CD8-positive, alpha-beta memory T cell (primary cell): ENCODE measurements at regions not wholly inside any gene's neighbourhood (a gene's known extent, or its start where the extent isn't known, plus 50 kb on each side); places are given as distances from the start of the nearest gene placed in this dataset.

Source experiments
- CTCF ChIA-PET: fragments of 350-600 bp; sonication (Branson Sonifier 250); formaldehyde crosslinking; loops from one replicate; lab custom pipeline; 2021; ENCODE audit warnings: antibody characterized with exemption; lab: Charles Lee
- POLR2A ChIA-PET: fragments of 350-600 bp; sonication (Branson Sonifier 250); formaldehyde crosslinking; loops from one replicate; lab custom pipeline; 2021; ENCODE audit warnings: antibody characterized with exemption; lab: Charles Lee
- DNase-seq, 5 donors: peaks; one replicate each; pipeline versions ENCODE4 v3.0.0 to v3.0.0-alpha.2; 2020 to 2022; ENCODE audit warnings: mixed read lengths in 1 of 5
- H3K27ac ChIP-seq: one replicate; pipeline ENCODE4 v1.7.0; 2013; ENCODE audit warnings: low read depth, mild to moderate bottlenecking, low read length, moderate library complexity
- H3K27me3 ChIP-seq: 2 replicates; pipeline ENCODE4 v1.7.0; 2013; ENCODE audit warnings: low read length, mild to moderate bottlenecking; ENCODE audit not compliant: insufficient read depth, poor library complexity, severe bottlenecking
- H3K36me3 ChIP-seq: 2 replicates; pipeline ENCODE4 v1.7.0; 2013; ENCODE audit warnings: mild to moderate bottlenecking, low read length, moderate library complexity; ENCODE audit not compliant: insufficient read depth
- H3K4me1 ChIP-seq: 2 replicates; pipeline ENCODE4 v1.7.0; 2013; ENCODE audit warnings: mild to moderate bottlenecking, low read length, moderate library complexity; ENCODE audit not compliant: insufficient read depth
- H3K4me3 ChIP-seq: 2 replicates; pipeline ENCODE4 v1.7.0; 2013; ENCODE audit warnings: mild to moderate bottlenecking, low read length
- H3K9me3 ChIP-seq: 2 replicates; pipeline ENCODE4 v1.7.0; 2013; ENCODE audit warnings: mild to moderate bottlenecking, low read length
- H3K27ac Mint-ChIP-seq, 8 donors: one replicate each; pipeline ENCODE4 v1.8.0; 2020 to 2021; ENCODE audit warnings: mixed read lengths in 8 of 8, mild to moderate bottlenecking in 6 of 8, inconsistent platforms in 3 of 8, moderate library complexity in 3 of 8
- H3K27me3 Mint-ChIP-seq, 2 donors: one replicate each; pipeline ENCODE4 v1.8.0; 2020 to 2021; ENCODE audit warnings: mixed read lengths in 2 of 2, mild to moderate bottlenecking in 1 of 2, moderate library complexity in 1 of 2
- H3K36me3 Mint-ChIP-seq, 3 donors: one replicate each; pipeline ENCODE4 v1.8.0; 2020 to 2021; ENCODE audit warnings: mixed read lengths in 3 of 3, inconsistent platforms in 1 of 3, mild to moderate bottlenecking in 1 of 3
- H3K4me1 Mint-ChIP-seq, 3 donors: one replicate each; pipeline ENCODE4 v1.8.0; 2020 to 2021; ENCODE audit warnings: mixed read lengths in 3 of 3, inconsistent platforms in 1 of 3, mild to moderate bottlenecking in 1 of 3
- H3K4me3 Mint-ChIP-seq, 7 donors: one replicate each; pipeline ENCODE4 v1.8.0; 2020 to 2021; ENCODE audit warnings: mixed read lengths in 7 of 7, mild to moderate bottlenecking in 6 of 7, moderate library complexity in 4 of 7, inconsistent platforms in 2 of 7
- H3K9me3 Mint-ChIP-seq, 5 donors: one replicate each; pipeline ENCODE4 v1.8.0; 2020 to 2022; ENCODE audit warnings: mixed read lengths in 5 of 5, mild to moderate bottlenecking in 3 of 5, moderate library complexity in 2 of 5, inconsistent platforms in 1 of 5

DNA sequence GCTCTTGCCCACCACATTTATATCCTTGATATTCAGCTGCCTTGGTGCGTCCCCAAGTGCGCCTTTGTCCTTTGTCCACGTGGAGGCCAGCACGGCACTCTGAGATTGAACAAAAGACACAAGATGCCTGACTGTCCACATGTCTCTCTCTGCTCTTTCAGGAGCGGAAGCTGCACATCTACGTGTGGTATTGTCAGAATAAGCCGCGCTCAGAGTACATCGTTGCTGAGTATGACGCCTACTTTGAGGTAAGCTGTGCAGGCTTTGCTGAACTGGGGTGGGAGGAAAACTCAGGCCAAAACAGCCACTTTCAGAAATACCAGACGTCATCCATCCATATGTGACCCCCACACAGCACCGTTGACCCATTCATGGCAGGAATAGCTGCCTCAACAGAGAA lies 72.0 kb upstream of the UMPS start:
- Histone ChIP-seq H3K27me3 (no peaks in the 10 kb centered on the region), H3K4me1 (no peaks in the 10 kb centered on the region), H3K9me3 (no peaks in the 10 kb centered on the region), H3K36me3 (no peaks in the 10 kb centered on the region), H3K27ac (no peak overlapping the region), H3K4me3 (no peak overlapping the region)
- POLR2A ChIA-PET, result no interaction called here
- Mint-ChIP-seq H3K9me3 (no peaks in the 10 kb centered on the region), H3K4me1 (peaks cover 0 to 3% (median 2%) of the 10 kb centered on the region in 3 donors), H3K36me3 (peaks cover 2 to 4% (median 3%) of the 10 kb centered on the region in 3 donors), H3K27me3 (peaks cover 9 to 22% of the 10 kb centered on the region in 2 donors), H3K27ac (no peak overlapping the region), H3K4me3 (no peak overlapping the region)
- no peak for DNase-seq
- CTCF ChIA-PET, result no interaction called here

DNA sequence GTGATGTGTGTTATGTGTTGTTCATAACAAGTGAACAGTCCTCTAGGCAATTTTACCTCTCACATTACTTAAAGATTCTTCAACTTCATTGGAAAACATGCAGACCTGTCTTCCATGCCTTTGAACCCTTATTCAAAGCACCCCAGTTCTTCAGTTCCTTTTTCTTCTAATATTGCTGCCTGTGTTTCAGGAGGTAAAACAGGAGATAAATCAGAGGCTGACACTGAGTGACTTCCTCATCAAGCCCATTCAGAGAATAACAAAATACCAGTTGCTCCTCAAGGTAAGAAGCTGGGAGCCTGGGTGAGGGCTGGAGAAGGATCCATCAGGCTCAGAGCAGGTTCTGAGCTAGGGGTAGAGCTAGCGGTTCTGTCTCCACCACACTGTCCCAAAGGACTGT lies 71.1 kb upstream of the UMPS start:
- ChIA-PET POLR2A (no interaction called here), CTCF (no interaction called here)
- Histone ChIP-seq H3K27ac (no peak overlapping the region), H3K27me3 (peaks cover 4% of the 10 kb centered on the region), H3K9me3 (no peaks in the 10 kb centered on the region), H3K4me1 (no peaks in the 10 kb centered on the region), H3K36me3 (no peaks in the 10 kb centered on the region), H3K4me3 (no peak overlapping the region)
- Mint-ChIP-seq H3K36me3 (peaks cover 2 to 4% (median 3%) of the 10 kb centered on the region in 3 donors), H3K4me1 (peaks cover 0 to 3% (median 2%) of the 10 kb centered on the region in 3 donors), H3K27me3 (peaks cover 9 to 22% of the 10 kb centered on the region in 2 donors), H3K27ac (no peak overlapping the region), H3K4me3 (no peak overlapping the region), H3K9me3 (no peaks in the 10 kb centered on the region)
- no peak for DNase-seq

DNA sequence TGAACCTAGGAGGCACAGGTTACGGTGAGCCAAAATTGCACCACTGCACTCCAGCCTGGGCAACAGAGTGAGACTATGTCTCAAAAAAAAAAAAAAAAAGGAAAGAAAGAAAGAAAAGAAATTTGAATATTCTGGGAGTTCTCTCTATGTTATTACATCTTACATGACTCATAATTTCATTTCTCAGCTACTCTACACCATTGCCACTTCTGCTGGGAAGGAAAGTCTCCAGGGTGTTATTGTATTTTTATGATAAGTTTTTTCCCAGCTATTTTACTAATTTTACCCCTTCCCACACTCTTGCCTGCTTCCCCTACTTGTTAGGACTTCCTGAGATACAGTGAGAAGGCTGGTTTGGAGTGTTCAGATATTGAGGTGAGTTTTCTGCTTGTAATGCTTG lies 69.7 kb upstream of the UMPS start:
- Histone ChIP-seq H3K27me3 (peaks cover 4% of the 10 kb centered on the region), H3K36me3 (no peaks in the 10 kb centered on the region), H3K27ac (no peak overlapping the region), H3K4me3 (no peak overlapping the region), H3K9me3 (no peaks in the 10 kb centered on the region), H3K4me1 (no peaks in the 10 kb centered on the region)
- H3K27me3 Mint-ChIP-seq, result peaks cover 9 to 28% of the 10 kb centered on the region in 2 donors
- H3K4me1 Mint-ChIP-seq, result peaks cover 0 to 3% (median 2%) of the 10 kb centered on the region in 3 donors
- DNase-seq, result no peak
- POLR2A ChIA-PET, result no interaction called here
- peaks cover 2 to 4% (median 3%) of the 10 kb centered on the region in 3 donors for H3K36me3 Mint-ChIP-seq
- H3K4me3 Mint-ChIP-seq, result no peak overlapping the region
- no peaks in the 10 kb centered on the region for H3K9me3 Mint-ChIP-seq
- peak overlapping the region in 1 of 8 donors; percentile 17 for H3K27ac Mint-ChIP-seq
- CTCF ChIA-PET, result no interaction called here

DNA sequence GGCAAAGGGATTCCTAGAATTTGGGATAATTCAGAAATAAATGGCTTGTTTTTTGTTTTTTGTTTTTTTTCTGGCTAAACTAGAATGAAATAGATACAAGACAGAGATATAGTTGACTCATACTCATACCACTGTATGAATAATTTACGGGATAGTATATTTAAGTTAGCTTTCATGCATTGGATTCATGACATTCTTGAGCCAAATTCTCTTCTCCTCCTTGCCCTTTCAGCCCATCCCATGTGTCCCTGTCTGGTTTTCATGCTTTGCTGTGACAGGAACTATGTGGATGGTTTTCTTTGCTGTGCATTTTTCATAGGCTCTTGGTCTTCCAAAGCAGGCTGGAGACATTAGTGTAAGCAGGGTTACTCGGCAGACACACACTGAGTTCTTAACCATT lies 66.6 kb upstream of the UMPS start:
- H3K36me3 ChIP-seq, result no peaks in the 10 kb centered on the region
- Mint-ChIP-seq H3K4me1 (no peaks in the 10 kb centered on the region), H3K9me3 (no peaks in the 10 kb centered on the region), H3K4me3 (no peak overlapping the region), H3K27ac (no peak overlapping the region), H3K27me3 (peaks cover 7 to 28% of the 10 kb centered on the region in 2 donors), H3K36me3 (peaks cover 0 to 8% (median 1%) of the 10 kb centered on the region in 3 donors)
- no peak for DNase-seq
- no peaks in the 10 kb centered on the region for H3K4me1 ChIP-seq
- H3K4me3 ChIP-seq, result no peak overlapping the region
- ChIA-PET CTCF (no interaction called here), POLR2A (no interaction called here)
- H3K27me3 ChIP-seq, result peaks cover 4% of the 10 kb centered on the region
- no peaks in the 10 kb centered on the region for H3K9me3 ChIP-seq
- H3K27ac ChIP-seq, result no peak overlapping the region

DNA sequence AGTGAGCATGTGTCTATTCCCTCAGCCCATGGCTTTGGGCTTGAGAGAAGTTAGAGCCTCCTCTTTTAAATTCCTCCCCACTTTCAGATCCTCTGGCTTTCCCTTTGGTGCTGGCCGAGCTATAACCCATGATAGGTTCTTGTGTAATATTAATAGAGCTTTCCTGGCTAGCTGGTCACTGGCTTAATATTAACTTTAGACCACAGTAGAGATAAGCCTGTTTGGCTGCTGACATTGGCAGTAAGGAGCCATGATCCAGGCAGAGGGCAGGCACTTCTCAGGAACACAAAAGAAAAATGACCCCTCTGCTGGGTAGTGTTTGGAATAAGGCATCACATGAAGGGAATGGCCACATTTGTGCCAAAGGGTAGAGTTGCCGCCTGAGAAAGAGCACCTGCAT lies 65.4 kb upstream of the UMPS start:
- Histone ChIP-seq H3K4me3 (no peak overlapping the region), H3K9me3 (no peaks in the 10 kb centered on the region), H3K36me3 (no peaks in the 10 kb centered on the region), H3K4me1 (no peaks in the 10 kb centered on the region), H3K27me3 (peaks cover 4% of the 10 kb centered on the region), H3K27ac (no peak overlapping the region)
- POLR2A ChIA-PET, result no interaction called here
- CTCF ChIA-PET, result no interaction called here
- H3K4me1 Mint-ChIP-seq, result no peaks in the 10 kb centered on the region
- H3K4me3 Mint-ChIP-seq, result no peak overlapping the region
- no peak overlapping the region for H3K27ac Mint-ChIP-seq
- H3K9me3 Mint-ChIP-seq, result no peaks in the 10 kb centered on the region
- H3K36me3 Mint-ChIP-seq, result peaks cover 0 to 8% (median 0%) of the 10 kb centered on the region in 3 donors
- no peak for DNase-seq
- peaks cover 7 to 28% of the 10 kb centered on the region in 2 donors for H3K27me3 Mint-ChIP-seq

DNA sequence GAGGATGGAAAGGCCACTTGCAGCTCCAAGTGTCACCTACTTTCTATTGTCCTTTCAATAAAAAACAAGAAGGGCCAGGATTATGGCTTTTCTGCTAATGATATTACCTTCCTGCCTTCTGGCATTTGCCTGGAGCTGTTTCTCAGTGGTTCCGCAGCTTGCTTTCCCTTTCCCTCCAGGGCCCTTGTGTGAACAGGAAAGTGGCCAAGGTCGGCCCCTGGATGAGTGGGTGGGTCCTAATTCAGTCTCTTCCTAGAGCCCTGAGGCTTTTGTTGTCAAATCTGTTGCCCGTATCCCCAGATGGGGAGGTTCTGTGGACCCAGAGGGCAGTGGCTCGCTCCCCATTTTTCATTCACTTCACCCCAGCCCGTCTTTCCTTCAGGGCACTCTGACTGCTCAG lies 64.2 kb upstream of the UMPS start:
- peak overlapping the region in 1 of 8 donors; percentile 47 for H3K27ac Mint-ChIP-seq
- H3K9me3 Mint-ChIP-seq, result peaks cover 2 to 5% (median 5%) of the 10 kb centered on the region in 5 donors
- no peak overlapping the region for H3K4me3 Mint-ChIP-seq
- DNase-seq, result no peak
- ChIA-PET POLR2A (no interaction called here), CTCF (no interaction called here)
- H3K36me3 ChIP-seq, result no peaks in the 10 kb centered on the region
- peaks cover 0 to 10% (median 3%) of the 10 kb centered on the region in 3 donors for H3K36me3 Mint-ChIP-seq
- H3K4me3 ChIP-seq, result no peak overlapping the region
- H3K27me3 Mint-ChIP-seq, result peaks cover 7 to 28% of the 10 kb centered on the region in 2 donors
- peaks cover 5 to 7% (median 6%) of the 10 kb centered on the region in 3 donors for H3K4me1 Mint-ChIP-seq
- peaks cover 4% of the 10 kb centered on the region for H3K4me1 ChIP-seq
- H3K27ac ChIP-seq, result no peak overlapping the region
- H3K9me3 ChIP-seq, result no peaks in the 10 kb centered on the region
- H3K27me3 ChIP-seq, result peaks cover 4% of the 10 kb centered on the region

DNA sequence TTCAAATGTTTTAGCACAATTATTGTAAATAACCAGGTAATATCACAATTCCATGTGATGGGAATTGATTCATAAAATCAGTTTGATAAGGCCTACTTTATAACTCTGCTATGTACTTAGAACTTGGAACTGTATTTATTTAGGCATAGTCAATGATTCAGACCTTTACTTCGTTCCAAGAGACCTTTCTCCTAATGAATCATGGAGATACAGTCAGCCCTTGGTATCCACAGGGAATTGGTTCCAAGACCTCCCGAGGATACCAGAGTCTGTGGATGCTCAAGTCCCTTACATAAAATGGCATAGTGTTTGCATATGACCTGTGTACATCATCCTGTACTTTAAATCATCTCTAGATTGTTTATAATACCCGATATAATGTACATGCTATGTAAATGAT lies 60.8 kb upstream of the UMPS start:
- Histone ChIP-seq H3K4me3 (no peak overlapping the region), H3K4me1 (peaks cover 11% of the 10 kb centered on the region), H3K9me3 (no peaks in the 10 kb centered on the region), H3K27ac (no peak overlapping the region), H3K36me3 (no peaks in the 10 kb centered on the region), H3K27me3 (no peaks in the 10 kb centered on the region)
- Mint-ChIP-seq H3K9me3 (peaks cover 4 to 7% (median 5%) of the 10 kb centered on the region in 5 donors), H3K4me1 (peaks cover 14 to 20% (median 14%) of the 10 kb centered on the region in 3 donors), H3K4me3 (no peak overlapping the region), H3K27me3 (peaks cover 0 to 15% of the 10 kb centered on the region in 2 donors), H3K27ac (no peak overlapping the region), H3K36me3 (peaks cover 0 to 17% (median 4%) of the 10 kb centered on the region in 3 donors)
- ChIA-PET CTCF (no interaction called here), POLR2A (no interaction called here)
- no peak for DNase-seq

DNA sequence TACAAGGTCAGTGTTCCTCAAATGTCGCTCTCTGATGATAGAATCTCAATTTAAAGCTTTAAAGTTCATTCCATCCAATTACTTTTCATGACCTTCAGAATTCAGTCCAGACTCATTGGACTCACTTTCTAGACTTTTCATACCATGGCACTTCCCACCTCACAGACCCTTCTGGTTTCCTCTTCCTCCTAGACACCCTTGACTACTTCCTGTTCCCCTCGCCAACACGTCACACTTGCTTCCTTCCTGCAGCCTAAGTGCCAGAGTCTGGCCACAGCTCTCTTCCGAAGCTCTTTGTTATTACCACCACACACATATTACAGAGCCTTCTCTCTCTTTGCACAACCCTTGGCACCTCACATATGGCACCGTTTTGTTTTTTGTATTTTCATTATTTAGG lies 59.1 kb upstream of the UMPS start:
- POLR2A ChIA-PET, result no interaction called here
- H3K27ac ChIP-seq, result no peak overlapping the region
- no peaks in the 10 kb centered on the region for H3K9me3 ChIP-seq
- peak overlapping the region in 6 of 7 donors; percentile 6 to 54 (median 32) for H3K4me3 Mint-ChIP-seq
- CTCF ChIA-PET, result interaction anchor here (0.8 to 1.0 kb wide), 2 partner anchors 16 to 60 kb away, joined by 3 read pairs; no protein-coding TSS in a partner anchor
- H3K9me3 Mint-ChIP-seq, result peaks cover 4 to 7% (median 5%) of the 10 kb centered on the region in 5 donors
- H3K36me3 ChIP-seq, result no peaks in the 10 kb centered on the region
- peaks cover 14 to 20% (median 14%) of the 10 kb centered on the region in 3 donors for H3K4me1 Mint-ChIP-seq
- H3K4me3 ChIP-seq, result no peak overlapping the region
- H3K27me3 ChIP-seq, result no peaks in the 10 kb centered on the region
- peaks cover 0 to 7% of the 10 kb centered on the region in 2 donors for H3K27me3 Mint-ChIP-seq
- peak in 3 of 5 donors; percentile 6 to 53 (median 32) for DNase-seq
- H3K4me1 ChIP-seq, result peaks cover 11% of the 10 kb centered on the region
- peak overlapping the region; percentile 9 to 85 (median 70) for H3K27ac Mint-ChIP-seq
- peaks cover 2 to 17% (median 6%) of the 10 kb centered on the region in 3 donors for H3K36me3 Mint-ChIP-seq
